ENCODE measurements at regions not wholly inside any gene's neighbourhood (a gene's known extent, or its start where the extent isn't known, plus 50 kb on each side); places are given as distances from the start of the nearest gene placed in this dataset.

DNA sequence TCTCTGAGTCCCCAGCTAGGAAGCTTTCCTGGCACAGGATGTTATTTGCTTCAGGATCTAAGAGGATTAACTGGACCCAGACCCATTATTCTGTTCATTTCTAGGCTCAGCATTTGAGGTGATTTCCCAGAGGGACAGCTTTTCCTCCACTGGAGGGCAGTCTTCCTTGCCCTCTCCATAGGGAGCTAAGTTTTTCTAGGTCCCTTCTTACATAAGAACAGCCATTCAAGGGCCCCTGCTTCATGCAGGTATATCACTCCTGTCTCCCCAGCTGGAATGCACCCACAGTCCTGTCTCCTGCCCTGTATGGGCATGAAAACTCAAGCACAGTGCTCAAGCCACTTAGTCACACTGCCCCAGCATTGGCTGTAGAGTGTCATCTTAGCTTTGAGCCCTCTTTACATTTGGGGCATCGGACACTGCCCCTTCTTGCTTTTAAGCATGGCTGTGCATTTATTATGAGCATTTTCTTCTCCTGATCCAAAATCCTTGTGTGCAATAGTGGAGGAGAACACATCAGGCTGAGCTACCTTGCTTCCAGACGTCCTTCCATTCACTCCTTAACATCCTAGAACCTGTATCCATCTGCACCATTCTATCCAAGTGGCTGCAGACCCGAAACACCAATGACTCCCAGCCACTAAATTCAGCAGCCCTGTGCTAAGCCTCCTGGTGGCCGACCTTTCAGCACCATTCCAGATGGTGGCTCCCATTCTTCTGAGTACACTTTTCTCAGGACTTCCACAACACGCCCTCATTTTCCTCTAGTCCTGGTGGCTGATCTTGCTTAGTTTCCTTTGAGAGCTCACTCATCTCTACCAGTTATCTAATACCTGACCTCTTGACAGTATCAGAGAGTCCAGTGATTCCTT, 80.0 kb downstream of the COPS8 start:
- DNase-seq = no peak

DNA sequence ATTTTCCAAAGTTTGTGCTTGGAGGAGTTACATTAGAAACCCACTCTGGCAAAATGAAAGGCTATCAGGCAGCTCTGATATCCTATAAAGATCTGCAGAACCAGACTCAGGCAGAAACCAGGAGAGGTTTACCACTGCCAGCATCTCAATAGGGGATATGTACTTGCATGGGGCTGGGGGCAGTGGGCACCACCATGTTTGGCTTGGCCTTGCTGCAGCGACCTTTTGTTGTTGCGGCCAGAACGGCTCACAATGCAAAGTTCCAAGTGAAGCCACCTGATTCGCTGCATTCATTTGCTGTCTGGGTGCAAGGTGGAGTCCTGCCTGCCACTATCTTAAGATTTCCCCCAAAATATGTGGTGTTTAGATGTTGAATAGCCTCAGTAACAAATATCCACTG, 81.3 kb downstream of the COPS8 start:
- TF ChIP-seq, protein P1, sequence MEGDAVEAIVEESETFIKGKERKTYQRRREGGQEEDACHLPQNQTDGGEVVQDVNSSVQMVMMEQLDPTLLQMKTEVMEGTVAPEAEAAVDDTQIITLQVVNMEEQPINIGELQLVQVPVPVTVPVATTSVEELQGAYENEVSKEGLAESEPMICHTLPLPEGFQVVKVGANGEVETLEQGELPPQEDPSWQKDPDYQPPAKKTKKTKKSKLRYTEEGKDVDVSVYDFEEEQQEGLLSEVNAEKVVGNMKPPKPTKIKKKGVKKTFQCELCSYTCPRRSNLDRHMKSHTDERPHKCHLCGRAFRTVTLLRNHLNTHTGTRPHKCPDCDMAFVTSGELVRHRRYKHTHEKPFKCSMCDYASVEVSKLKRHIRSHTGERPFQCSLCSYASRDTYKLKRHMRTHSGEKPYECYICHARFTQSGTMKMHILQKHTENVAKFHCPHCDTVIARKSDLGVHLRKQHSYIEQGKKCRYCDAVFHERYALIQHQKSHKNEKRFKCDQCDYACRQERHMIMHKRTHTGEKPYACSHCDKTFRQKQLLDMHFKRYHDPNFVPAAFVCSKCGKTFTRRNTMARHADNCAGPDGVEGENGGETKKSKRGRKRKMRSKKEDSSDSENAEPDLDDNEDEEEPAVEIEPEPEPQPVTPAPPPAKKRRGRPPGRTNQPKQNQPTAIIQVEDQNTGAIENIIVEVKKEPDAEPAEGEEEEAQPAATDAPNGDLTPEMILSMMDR (IDR thresholded peaks at IDR 0.05; ENCODE audit: low read depth, low read length, missing control alignments) = no peak
- H3K36me3 ChIP-seq (replicated peaks) = no peaks in the 10 kb centered on the region
- no peak for DNase-seq
- no peak overlapping the region for H3K27ac ChIP-seq
- no peaks in the 10 kb centered on the region for H3K27me3 ChIP-seq (replicated peaks)
- in situ Hi-C loops (cut with HindIII; ENCODE audit: low pct_ligation_motif_present, low sequenced_read_pairs) = no loop called here
- H3K4me3 ChIP-seq (ENCODE audit: low read depth, low read length) = no peak overlapping the region

More for the DNA sequence above, 80.0 kb downstream of the COPS8 start:
- Histone ChIP-seq H3K27ac (no peak overlapping the region), H3K36me3 (replicated peaks) (no peaks in the 10 kb centered on the region), H3K27me3 (replicated peaks) (no peaks in the 10 kb centered on the region), H3K4me3 (ENCODE audit: low read depth, low read length) (no peak overlapping the region)
- in situ Hi-C loops (cut with HindIII; ENCODE audit: low pct_ligation_motif_present, low sequenced_read_pairs) = no loop called here
- TF ChIP-seq, protein P1 (IDR thresholded peaks at IDR 0.05; ENCODE audit: low read depth, low read length, missing control alignments) = peak; percentile 85

DNA sequence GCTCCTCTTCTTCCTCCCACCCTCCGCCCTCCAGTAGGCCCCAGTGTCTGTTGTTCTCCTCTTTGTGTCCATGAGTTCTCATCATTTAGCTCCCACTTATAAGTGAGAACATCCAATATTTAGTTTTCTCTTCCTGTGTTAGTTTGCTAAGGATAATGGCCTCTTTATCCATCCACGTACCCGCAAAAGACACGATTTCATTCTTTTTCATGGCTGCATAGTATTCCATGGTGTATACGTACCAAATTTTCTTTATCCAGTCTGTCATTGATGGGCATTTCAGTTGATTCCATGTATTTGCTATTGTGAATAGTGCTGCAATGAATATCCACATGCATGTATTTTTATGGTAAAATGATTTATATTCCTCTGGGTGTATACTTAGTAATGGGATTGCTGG, 82.2 kb downstream of the COPS8 start:
- DNase-seq = no peak
- H3K4me3 ChIP-seq (ENCODE audit: low read depth, low read length) = no peak overlapping the region
- in situ Hi-C loops (cut with HindIII; ENCODE audit: low pct_ligation_motif_present, low sequenced_read_pairs) = no loop called here
- no peak overlapping the region for H3K27ac ChIP-seq
- H3K36me3 ChIP-seq (replicated peaks) = no peaks in the 10 kb centered on the region
- TF ChIP-seq, protein P1 (IDR thresholded peaks at IDR 0.05; ENCODE audit: low read depth, low read length, missing control alignments) = no peak
- H3K27me3 ChIP-seq (replicated peaks) = no peaks in the 10 kb centered on the region

DNA sequence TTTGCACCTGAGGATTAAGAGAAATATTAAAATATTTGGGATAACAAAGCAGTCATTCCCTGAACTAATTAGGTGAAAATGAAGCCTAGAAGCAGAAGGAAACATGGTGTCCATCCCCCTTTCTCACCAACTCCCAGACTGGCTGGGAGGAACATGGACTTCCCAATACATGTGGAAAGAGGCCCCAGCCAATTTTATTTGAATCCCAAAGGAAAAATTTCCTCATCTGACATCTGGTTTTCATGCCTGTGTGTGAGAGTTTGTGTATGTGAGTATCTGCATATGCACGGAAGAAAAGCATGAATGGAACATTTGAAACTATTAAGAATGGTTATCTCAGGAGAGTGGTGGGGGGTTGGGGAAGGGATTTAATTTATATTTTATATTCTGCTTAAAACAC, 84.3 kb downstream of the COPS8 start:
- no peaks in the 10 kb centered on the region for H3K27me3 ChIP-seq (replicated peaks)
- TF ChIP-seq, protein P1 (IDR thresholded peaks at IDR 0.05; ENCODE audit: low read depth, low read length, missing control alignments) = no peak
- in situ Hi-C loops (cut with HindIII; ENCODE audit: low pct_ligation_motif_present, low sequenced_read_pairs) = no loop called here

DNA sequence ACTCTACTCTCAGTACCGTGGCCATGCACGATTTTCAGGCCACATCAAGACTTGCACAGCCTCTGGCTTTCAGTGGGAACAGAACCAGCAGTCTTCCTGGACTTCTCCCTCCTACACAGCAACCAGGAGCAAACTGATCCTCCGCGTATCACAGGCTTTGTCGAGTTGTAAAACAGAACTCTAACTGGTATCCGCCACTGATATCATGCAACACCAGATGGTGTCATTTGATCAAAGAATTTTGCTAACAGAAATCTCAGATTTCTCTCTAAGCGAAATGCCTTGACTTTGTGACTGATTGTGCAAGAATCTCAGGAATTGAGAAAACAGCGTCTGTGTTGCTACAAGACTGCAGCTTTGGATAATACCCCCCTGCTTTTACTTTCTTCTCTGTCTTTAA, 85.7 kb downstream of the COPS8 start:
- peak; percentile 87 for DNase-seq
- Histone ChIP-seq H3K27me3 (replicated peaks) (no peaks in the 10 kb centered on the region), H3K27ac (peak overlapping the region; percentile 30), H3K36me3 (replicated peaks) (no peaks in the 10 kb centered on the region), H3K4me3 (ENCODE audit: low read depth, low read length) (no peak overlapping the region)
- TF ChIP-seq, protein P1 (IDR thresholded peaks at IDR 0.05; ENCODE audit: low read depth, low read length, missing control alignments) = peak; percentile 49
- in situ Hi-C loops (cut with HindIII; ENCODE audit: low pct_ligation_motif_present, low sequenced_read_pairs) = no loop called here

More for the DNA sequence above, 84.3 kb downstream of the COPS8 start:
- DNase-seq = no peak
- Histone ChIP-seq H3K36me3 (replicated peaks) (no peaks in the 10 kb centered on the region), H3K4me3 (ENCODE audit: low read depth, low read length) (no peak overlapping the region), H3K27ac (no peak overlapping the region)
